DMS 273 (cell line): ENCODE measurements at regions not wholly inside any gene's neighbourhood (a gene's known extent, or its start where the extent isn't known, plus 50 kb on each side); places are given as distances from the start of the nearest gene placed in this dataset.

Experiments
- DNase-seq: peaks from one replicate; lab custom pipeline; 2025; ENCODE audit not compliant: unreplicated experiment; lab: John Stamatoyannopoulos, UW

GRCh38 chr12:53836119-53836655 is 84.4 kb upstream of the CISTR start:
- DNase-seq = no peak

GRCh38 chr12:53838978-53839377 is 87.2 kb upstream of the CISTR start:
- DNase-seq = no peak

- DNase-seq = no peak
Observed at GRCh38 chr12:53840316-53840715, 88.5 kb upstream of the CISTR start.

- no peak for DNase-seq
Observed at GRCh38 chr12:53842686-53843085, 90.9 kb upstream of the CISTR start.

GRCh38 chr12:53843545-53843944 is 91.8 kb upstream of the CISTR start:
- DNase-seq = no peak

- DNase-seq = no peak
Observed at GRCh38 chr12:53844994-53845844, 93.4 kb upstream of the HOXC13 start.

- DNase-seq = no peak
Observed at GRCh38 chr12:53845932-53846331, 92.7 kb upstream of the HOXC13 start.

- no peak for DNase-seq
Observed at GRCh38 chr12:53849113-53849512, 89.5 kb upstream of the HOXC13 start.

GRCh38 chr12:53849656-53850055 is 89.0 kb upstream of the HOXC13 start:
- no peak for DNase-seq

GRCh38 chr12:53852061-53852460 is 86.6 kb upstream of the HOXC13 start:
- no peak for DNase-seq

- DNase-seq = no peak
Observed at GRCh38 chr12:53852992-53853391, 85.6 kb upstream of the HOXC13 start.

GRCh38 chr12:53854701-53855316 is 83.8 kb upstream of the HOXC13 start:
- no peak for DNase-seq

GRCh38 chr12:53856132-53856531 is 82.5 kb upstream of the HOXC13 start:
- no peak for DNase-seq

- DNase-seq = no peak
Observed at GRCh38 chr12:53857666-53858065, 81.0 kb upstream of the HOXC13 start.

- no peak for DNase-seq
Observed at GRCh38 chr12:53860426-53861345, 77.9 kb upstream of the HOXC13 start.

- no peak for DNase-seq
Observed at GRCh38 chr12:53862206-53862605, 76.4 kb upstream of the HOXC13 start.

GRCh38 chr12:53862831-53863230 is 75.8 kb upstream of the HOXC13 start:
- no peak for DNase-seq

- no peak for DNase-seq
Observed at GRCh38 chr12:53866727-53867126, 71.9 kb upstream of the HOXC13 start.

GRCh38 chr12:53867216-53868012 is 71.2 kb upstream of the HOXC13 start:
- DNase-seq = no peak

- DNase-seq = no peak
Observed at GRCh38 chr12:53868511-53868986, 70.1 kb upstream of the HOXC13 start.
